GM10266 (cell line): ENCODE measurements at regions not wholly inside any gene's neighbourhood (a gene's known extent, or its start where the extent isn't known, plus 50 kb on each side); places are given as distances from the start of the nearest gene placed in this dataset.

ENCODE experiments used
- DNase-seq: peaks from one replicate; pipeline ENCODE4 v3.0.0; 2012; ENCODE audit errors: extremely low spot score
- TF ChIP-seq, protein P1 (sequence below): IDR thresholded peaks from 2 replicates; pipeline ENCODE4 v1.5.1; 2012; ENCODE audit warnings: mild to moderate bottlenecking, low read depth; ENCODE audit not compliant: control insufficient read depth, insufficient read depth; ENCODE audit errors: missing control alignments

- TF ChIP-seq, protein P1, sequence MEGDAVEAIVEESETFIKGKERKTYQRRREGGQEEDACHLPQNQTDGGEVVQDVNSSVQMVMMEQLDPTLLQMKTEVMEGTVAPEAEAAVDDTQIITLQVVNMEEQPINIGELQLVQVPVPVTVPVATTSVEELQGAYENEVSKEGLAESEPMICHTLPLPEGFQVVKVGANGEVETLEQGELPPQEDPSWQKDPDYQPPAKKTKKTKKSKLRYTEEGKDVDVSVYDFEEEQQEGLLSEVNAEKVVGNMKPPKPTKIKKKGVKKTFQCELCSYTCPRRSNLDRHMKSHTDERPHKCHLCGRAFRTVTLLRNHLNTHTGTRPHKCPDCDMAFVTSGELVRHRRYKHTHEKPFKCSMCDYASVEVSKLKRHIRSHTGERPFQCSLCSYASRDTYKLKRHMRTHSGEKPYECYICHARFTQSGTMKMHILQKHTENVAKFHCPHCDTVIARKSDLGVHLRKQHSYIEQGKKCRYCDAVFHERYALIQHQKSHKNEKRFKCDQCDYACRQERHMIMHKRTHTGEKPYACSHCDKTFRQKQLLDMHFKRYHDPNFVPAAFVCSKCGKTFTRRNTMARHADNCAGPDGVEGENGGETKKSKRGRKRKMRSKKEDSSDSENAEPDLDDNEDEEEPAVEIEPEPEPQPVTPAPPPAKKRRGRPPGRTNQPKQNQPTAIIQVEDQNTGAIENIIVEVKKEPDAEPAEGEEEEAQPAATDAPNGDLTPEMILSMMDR, result no peak
- DNase-seq, result no peak
Measured at GRCh38 chrX:46209768-46210167, 335.5 kb downstream of the ZNF674 start.

DNA sequence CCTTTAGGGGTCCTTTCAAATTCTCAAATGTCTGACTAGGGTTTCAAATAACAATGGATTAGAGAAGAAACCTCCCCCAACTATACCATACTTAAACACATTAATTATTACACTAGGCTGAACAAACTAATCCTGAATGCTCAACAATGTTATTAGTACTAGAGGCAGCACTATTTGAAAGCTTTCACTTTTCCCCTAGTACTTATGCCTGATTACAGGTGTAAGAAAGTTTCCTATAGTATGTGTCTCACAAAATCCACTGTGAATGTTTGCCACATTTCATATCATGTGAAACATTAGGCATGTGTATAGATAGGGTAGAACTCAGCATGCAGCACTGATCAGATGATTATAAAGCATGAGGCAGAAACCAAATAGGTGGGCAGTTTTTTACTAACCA lies 336.2 kb downstream of the ZNF674 start:
- no peak for DNase-seq
- TF ChIP-seq, protein P1, result no peak

DNA sequence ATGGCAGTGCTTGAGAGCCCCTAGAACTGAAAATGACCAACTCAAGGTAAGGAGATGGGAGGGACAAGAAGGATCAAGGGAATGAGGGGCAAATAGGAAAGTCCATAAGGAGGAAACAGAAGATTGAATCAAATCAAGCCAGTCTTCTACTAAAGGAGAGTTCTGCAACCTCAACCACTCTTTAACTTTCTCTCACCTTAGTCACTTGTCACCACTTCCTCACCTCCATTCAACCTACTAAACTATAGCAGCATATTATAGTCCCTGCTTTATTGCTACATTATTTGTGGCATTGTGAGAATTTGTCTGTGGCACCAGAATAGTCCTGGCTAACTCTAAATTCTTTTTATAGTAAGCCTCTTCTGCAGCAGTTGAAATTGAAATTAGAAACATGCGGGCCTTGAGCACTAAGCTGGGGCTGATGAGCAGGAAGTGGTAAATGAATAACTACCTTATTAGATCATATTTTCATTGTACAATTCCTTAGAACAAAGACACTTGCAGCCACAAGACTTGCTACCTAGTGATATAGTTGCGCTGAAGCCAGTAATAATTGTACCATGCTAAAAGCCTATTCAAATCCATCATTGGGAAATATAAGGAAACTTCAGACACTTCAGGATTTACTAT lies 336.9 kb downstream of the ZNF674 start:
- TF ChIP-seq, protein P1, result no peak
- DNase-seq, result no peak

DNA sequence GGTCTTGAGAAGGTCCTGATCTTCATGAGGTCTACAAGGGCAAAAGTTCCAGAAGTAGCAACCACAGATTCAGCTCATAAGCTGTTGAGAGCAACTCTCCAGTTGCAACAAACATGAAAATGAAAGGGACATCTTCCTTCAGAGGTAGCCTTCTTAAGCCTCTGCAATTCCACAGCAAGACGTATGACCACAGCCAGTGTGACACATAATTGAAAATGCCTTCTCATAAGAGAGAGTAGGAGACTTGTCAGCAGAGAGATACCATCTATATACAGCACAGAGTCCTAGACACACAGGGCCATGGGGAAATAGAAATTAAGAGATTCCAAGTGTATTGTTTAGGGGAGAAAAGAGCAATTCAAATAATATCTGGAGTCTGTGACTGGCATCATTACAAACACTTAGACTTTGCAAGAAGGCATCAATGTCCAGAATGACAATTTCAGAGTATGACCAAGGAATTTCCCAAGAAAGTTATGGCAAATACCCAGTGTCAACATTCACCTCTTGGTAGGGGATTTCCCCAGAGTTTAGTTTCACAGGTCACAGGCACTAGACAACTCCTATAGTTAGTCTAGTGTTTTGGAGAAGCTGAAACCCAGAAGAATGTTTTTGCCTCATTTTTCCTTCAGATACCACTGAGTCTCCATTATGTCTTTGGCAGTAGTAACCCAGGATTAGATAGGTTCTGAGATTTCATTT lies 340.3 kb downstream of the ZNF674 start:
- DNase-seq, result no peak

DNA sequence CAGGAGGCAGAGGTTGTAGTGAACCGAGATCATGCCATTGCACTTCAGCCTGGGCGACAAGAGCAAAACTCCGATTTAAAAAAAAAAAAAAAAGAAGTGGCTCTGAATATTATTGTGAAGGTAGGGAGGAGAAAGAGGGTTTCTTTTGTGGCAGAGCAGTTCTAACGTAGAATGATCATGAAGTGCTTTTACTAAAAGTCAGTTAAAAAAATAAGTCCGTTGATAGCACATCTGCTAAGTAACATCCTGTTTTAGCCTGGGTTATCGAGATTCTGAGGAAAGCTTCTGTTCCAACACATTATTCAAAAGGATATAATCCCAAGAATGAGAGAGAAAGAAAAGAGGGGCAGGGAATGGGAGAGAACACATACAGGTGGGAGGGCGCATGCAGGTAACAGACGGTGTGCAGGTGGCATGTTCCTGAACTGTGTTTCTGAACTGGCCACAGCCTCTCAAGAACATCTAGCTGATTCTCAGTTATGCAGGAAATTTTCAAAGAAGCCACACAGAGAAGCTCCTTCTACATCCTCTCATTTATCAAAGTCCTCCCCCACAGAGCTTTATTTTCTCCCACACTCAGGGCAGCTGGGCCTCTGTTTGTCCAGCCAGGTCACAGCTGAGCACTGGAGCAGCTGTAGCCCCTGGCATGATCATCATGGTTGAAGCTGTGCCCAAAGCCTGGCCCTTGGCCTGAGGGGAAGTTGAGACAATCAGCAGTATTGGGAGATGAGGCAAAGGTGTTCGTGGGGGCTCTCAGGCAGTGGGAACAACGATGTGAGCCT lies 342.3 kb downstream of the ZNF674 start:
- TF ChIP-seq, protein P1, result no peak
- no peak for DNase-seq

More for the DNA sequence above, 340.3 kb downstream of the ZNF674 start:
- TF ChIP-seq, protein P1, result no peak

GRCh38 chrX:46200413-46200812 lies 344.8 kb downstream of the ZNF674 start:
- TF ChIP-seq, protein P1, result no peak

More at GRCh38 chrX:46200413-46200812, 344.8 kb downstream of the ZNF674 start:
- no peak for DNase-seq
